AG10803 (cell line): ENCODE measurements at regions not wholly inside any gene's neighbourhood (a gene's known extent, or its start where the extent isn't known, plus 50 kb on each side); places are given as distances from the start of the nearest gene placed in this dataset.
"Not testable (repeated sequence)": the region's sequence is repeated elsewhere in the genome, so short reads cannot be mapped to it uniquely, and the experiment has no call there.

Experiments
- DNase-seq: peaks from one replicate; pipeline ENCODE4 v3.0.0; 2010; ENCODE audit warnings: low read depth
- H3K4me3 ChIP-seq: 2 replicates; pipeline ENCODE4 v1.5.1; 2011; ENCODE audit warnings: mild to moderate bottlenecking, low read length, control low read depth
- TF ChIP-seq, protein P1 (sequence below): conservative IDR thresholded peaks from 2 replicates; pipeline ENCODE4 v1.5.1; 2011; ENCODE audit warnings: mild to moderate bottlenecking, low read length, control low read depth, inconsistent platforms

DNA sequence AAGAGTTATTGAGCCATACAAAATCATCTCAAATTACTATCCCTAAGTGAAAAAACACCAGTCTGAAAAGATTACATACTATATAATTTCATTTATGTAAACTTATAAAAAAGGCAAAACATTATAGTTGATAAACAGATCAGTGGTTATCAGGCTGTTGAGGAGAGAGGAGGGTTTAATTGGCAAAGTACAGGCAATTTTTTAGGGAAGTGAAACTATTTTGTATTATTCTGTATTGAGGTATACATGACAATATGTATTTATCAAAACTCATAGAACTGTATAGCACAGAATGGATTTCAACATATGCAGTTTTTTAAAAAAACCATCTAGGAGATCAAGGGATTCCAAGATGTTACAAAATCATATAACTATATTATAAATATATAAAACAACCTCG, 403.7 kb downstream of the LTN1 start:
- no peak for DNase-seq
- no peak overlapping the region for H3K4me3 ChIP-seq
- TF ChIP-seq, protein P1, sequence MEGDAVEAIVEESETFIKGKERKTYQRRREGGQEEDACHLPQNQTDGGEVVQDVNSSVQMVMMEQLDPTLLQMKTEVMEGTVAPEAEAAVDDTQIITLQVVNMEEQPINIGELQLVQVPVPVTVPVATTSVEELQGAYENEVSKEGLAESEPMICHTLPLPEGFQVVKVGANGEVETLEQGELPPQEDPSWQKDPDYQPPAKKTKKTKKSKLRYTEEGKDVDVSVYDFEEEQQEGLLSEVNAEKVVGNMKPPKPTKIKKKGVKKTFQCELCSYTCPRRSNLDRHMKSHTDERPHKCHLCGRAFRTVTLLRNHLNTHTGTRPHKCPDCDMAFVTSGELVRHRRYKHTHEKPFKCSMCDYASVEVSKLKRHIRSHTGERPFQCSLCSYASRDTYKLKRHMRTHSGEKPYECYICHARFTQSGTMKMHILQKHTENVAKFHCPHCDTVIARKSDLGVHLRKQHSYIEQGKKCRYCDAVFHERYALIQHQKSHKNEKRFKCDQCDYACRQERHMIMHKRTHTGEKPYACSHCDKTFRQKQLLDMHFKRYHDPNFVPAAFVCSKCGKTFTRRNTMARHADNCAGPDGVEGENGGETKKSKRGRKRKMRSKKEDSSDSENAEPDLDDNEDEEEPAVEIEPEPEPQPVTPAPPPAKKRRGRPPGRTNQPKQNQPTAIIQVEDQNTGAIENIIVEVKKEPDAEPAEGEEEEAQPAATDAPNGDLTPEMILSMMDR, result no peak

GRCh38 chr21:28587748-28588147, 404.9 kb downstream of the LTN1 start:
- no peak overlapping the region for H3K4me3 ChIP-seq
- TF ChIP-seq, protein P1, result peak; percentile 22
- DNase-seq, result peak; percentile 76

DNA sequence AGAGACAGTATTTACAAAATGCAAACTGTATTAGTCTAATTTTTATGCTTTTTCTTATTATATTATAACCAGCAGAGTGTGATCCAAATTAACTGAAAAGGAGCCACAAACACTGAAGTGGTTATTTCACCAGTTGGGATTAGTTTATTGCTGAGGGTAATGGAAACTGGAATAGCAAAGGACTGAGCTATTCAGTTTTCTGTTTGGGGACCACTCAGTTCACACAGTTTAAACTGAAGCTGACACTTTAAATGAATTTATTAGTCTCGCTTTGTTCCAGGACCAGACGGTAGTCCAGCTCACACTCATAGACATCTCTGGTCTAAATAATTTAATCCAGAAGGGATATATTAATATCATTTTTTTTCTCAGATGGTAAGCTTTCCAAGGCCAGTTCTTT, 410.7 kb downstream of the LTN1 start:
- H3K4me3 ChIP-seq, result no peak overlapping the region
- DNase-seq, result no peak
- TF ChIP-seq, protein P1, result no peak

DNA sequence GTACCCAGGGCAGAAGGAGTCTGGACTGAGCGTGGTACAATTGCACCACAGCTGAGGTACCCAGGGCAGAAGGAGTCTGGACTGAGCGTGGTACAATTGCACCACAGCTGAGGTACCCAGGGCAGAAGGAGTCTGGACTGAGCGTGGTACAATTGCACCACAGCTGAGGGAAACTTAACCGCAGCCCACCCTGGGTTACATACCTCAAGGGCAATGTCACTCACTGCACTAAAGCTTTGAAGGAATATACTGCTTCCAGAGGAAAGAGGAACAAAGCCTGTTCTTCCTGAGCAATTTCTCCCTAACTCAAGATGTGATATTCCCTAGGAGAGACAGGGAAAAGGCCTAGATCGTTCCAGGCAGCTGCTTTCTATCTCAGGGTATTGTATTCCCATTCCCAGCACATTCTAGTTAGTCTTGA, 411.4 kb downstream of the LTN1 start:
- H3K4me3 ChIP-seq, result not testable (repeated sequence)
- peak; percentile 80 for DNase-seq

DNA sequence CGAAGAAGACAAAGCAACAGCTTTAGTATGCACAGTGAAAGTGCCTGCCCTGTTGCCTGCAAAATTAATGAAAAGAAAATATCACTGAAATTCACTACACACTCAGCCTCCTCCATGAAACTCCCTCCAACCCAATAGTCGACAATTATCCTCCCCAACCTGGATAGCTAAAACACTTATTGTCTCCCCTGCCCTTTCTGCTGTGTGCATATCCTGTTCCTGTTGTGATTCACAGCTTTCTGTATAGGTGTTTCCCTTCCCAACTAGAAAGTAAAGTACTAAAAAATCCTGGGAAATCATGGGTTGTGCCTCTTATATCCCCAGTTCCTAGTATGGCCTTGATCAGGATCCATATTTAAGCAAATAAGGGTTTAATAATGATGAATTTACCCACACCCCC, 412.1 kb downstream of the LTN1 start:
- no peak overlapping the region for H3K4me3 ChIP-seq
- no peak for DNase-seq
- TF ChIP-seq, protein P1, result no peak

GRCh38 chr21:28579986-28580550, 412.6 kb downstream of the LTN1 start:
- DNase-seq, result no peak
- H3K4me3 ChIP-seq, result no peak overlapping the region
- TF ChIP-seq, protein P1, result no peak

GRCh38 chr21:28568692-28569091, 424.0 kb downstream of the LTN1 start:
- no peak overlapping the region for H3K4me3 ChIP-seq
- TF ChIP-seq, protein P1, result no peak
- no peak for DNase-seq

DNA sequence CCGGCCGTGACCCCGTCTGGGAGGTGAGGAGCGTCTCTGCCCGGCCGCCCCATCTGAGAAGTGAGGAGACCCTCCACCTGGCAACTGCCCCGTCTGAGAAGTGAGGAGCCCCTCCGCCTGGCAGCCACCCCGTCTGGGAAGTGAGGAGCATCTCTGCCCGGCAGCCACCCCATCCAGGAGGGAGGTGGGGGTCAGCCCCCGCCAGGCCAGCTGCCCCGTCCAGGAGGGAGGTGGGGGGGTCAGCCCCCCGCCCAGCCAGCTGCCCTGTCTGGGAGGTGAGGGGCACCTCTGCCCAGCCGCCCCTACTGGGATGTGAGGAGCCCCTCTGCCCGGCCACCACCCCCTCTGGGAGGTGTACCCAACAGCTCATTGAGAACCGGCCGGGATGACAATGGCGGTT, 428.7 kb downstream of the LTN1 start:
- not testable (repeated sequence) for DNase-seq, H3K4me3 ChIP-seq
